SK-N-SH treated with all-trans-retinoic acid at 6 μM for 48 hours (cell line): ENCODE measurements at regions not wholly inside any gene's neighbourhood (a gene's known extent, or its start where the extent isn't known, plus 50 kb on each side); places are given as distances from the start of the nearest gene placed in this dataset.

Experiments used
- ATAC-seq: fragments of 200-7000 bp; cut with Tn5 transposase; 3 replicates; pipeline ENCODE4 v1.9.1; 2020; ENCODE audit warnings: mild to moderate bottlenecking, moderate library complexity
- ARNTL ChIP-seq: fragments of 450-650 bp; formaldehyde crosslinking; IDR thresholded peaks from 2 replicates; pipeline ENCODE4 v1.5.0; 2020; ENCODE audit warnings: low read depth, mild to moderate bottlenecking, moderate library complexity, borderline replicate concordance
- CREB5 ChIP-seq: fragments of 250-450 bp; sonication (Bioruptor Pico); IDR thresholded peaks from 2 replicates; pipeline ENCODE4 v1.5.1; 2020; ENCODE audit warnings: low read depth, mild to moderate bottlenecking, moderate library complexity
- CSDC2 ChIP-seq: fragments of 250-450 bp; sonication (Bioruptor Pico); IDR thresholded peaks from 2 replicates; pipeline ENCODE4 v1.5.0; 2020; ENCODE audit warnings: mild to moderate bottlenecking, moderate library complexity
- CSRNP3 ChIP-seq: fragments of 250-450 bp; sonication (Bioruptor Pico); IDR thresholded peaks from 2 replicates; pipeline ENCODE4 v1.5.1; 2021; ENCODE audit warnings: mild to moderate bottlenecking, moderate library complexity
- GLIS3 ChIP-seq: fragments of 250-450 bp; sonication (Bioruptor Pico); IDR thresholded peaks from 2 replicates; pipeline ENCODE4 v1.5.0; 2020; ENCODE audit warnings: mild to moderate bottlenecking, moderate library complexity
- OSR1 ChIP-seq: fragments of 250-450 bp; sonication (Bioruptor Pico); IDR thresholded peaks from 2 replicates; pipeline ENCODE4 v1.8.0; 2022; ENCODE audit warnings: moderate library complexity, mild to moderate bottlenecking, inconsistent platforms
- PATZ1 ChIP-seq: fragments of 250-450 bp; sonication (Bioruptor Pico); IDR thresholded peaks from 2 replicates; pipeline ENCODE4 v1.8.0; 2020; ENCODE audit warnings: mild to moderate bottlenecking, moderate library complexity, borderline replicate concordance
- POU6F1 ChIP-seq: fragments of 250-450 bp; sonication (Bioruptor Pico); IDR thresholded peaks from 2 replicates; pipeline ENCODE4 v1.8.0; 2021; ENCODE audit warnings: low read depth, mild to moderate bottlenecking, moderate library complexity, borderline replicate concordance
- PPARA ChIP-seq: fragments of 250-450 bp; sonication (Bioruptor Pico); IDR thresholded peaks from 2 replicates; pipeline ENCODE4 v1.5.0; 2020; ENCODE audit warnings: mild to moderate bottlenecking, borderline replicate concordance
- SNAI2 ChIP-seq: fragments of 250-450 bp; sonication (Bioruptor Pico); IDR thresholded peaks from 2 replicates; pipeline ENCODE4 v1.5.0; 2020; ENCODE audit warnings: mild to moderate bottlenecking, moderate library complexity
- TCF4 ChIP-seq: fragments of 250-450 bp; sonication (Bioruptor Pico); IDR thresholded peaks from 2 replicates; pipeline ENCODE4 v1.8.0; 2021; ENCODE audit warnings: mild to moderate bottlenecking, moderate library complexity, borderline replicate concordance
- TSHZ2 ChIP-seq: fragments of 250-450 bp; sonication (Bioruptor Pico); IDR thresholded peaks from 2 replicates; pipeline ENCODE4 v1.5.0; 2020; ENCODE audit warnings: mild to moderate bottlenecking, moderate library complexity
- ZC3H10 ChIP-seq: fragments of 250-450 bp; sonication (Bioruptor Pico); IDR thresholded peaks from 2 replicates; pipeline ENCODE4 v1.5.1; 2021; ENCODE audit warnings: mild to moderate bottlenecking, moderate library complexity
- ZFP3 ChIP-seq: fragments of 250-450 bp; sonication (Bioruptor Pico); IDR thresholded peaks from 2 replicates; pipeline ENCODE4 v1.5.0; 2020; ENCODE audit warnings: mild to moderate bottlenecking, moderate library complexity
- ZFP30 ChIP-seq: fragments of 450-650 bp; formaldehyde crosslinking; IDR thresholded peaks from 2 replicates; pipeline ENCODE4 v1.5.0; 2022; ENCODE audit warnings: mild to moderate bottlenecking, moderate library complexity
- ZNF8 ChIP-seq: fragments of 450-650 bp; formaldehyde crosslinking; IDR thresholded peaks from 2 replicates; pipeline ENCODE4 v1.5.0; 2020; ENCODE audit warnings: mild to moderate bottlenecking, moderate library complexity

- no peak for TF ChIP-seq POU6F1 (CRISPR knock-in tag)
- no peak for TF ChIP-seq ZFP3
- TF ChIP-seq TSHZ2 (CRISPR knock-in tag): no peak
- no peak for TF ChIP-seq SNAI2 (CRISPR knock-in tag)
Observed at GRCh38 chr17:77566566-77567138, 391.9 kb upstream of the TNRC6C start (continued).

- TF ChIP-seq TSHZ2 (CRISPR knock-in tag) (no peak), CSDC2 (no peak), TCF4 (CRISPR knock-in tag) (no peak), ZFP30 (no peak), ZNF8 (CRISPR knock-in tag) (no peak)
- TF ChIP-seq, all 23 proteins: peak for 0
- no peak for ATAC-seq
Observed at GRCh38 chr17:77568540-77568939, 390.0 kb upstream of the TNRC6C start.

- ATAC-seq: no peak
- TF ChIP-seq CSRNP3 (CRISPR knock-in tag) (no peak), CREB5 (CRISPR knock-in tag) (no peak), ZNF8 (CRISPR knock-in tag) (no peak), PPARA (no peak), GLIS3 (no peak), ZFP3 (no peak), ZC3H10 (CRISPR knock-in tag) (no peak), PATZ1 (CRISPR knock-in tag) (no peak)
- TF ChIP-seq, all 23 proteins: peak for 0
Observed at GRCh38 chr17:77569846-77570564, 388.5 kb upstream of the TNRC6C start.

- no peak for ATAC-seq
- no peak for TF ChIP-seq ARNTL (CRISPR knock-in tag)
- no peak for TF ChIP-seq POU6F1 (CRISPR knock-in tag)
- TF ChIP-seq ZNF8 (CRISPR knock-in tag): no peak
- TF ChIP-seq PATZ1 (CRISPR knock-in tag): no peak
- no peak for TF ChIP-seq OSR1 (CRISPR knock-in tag)
- TF ChIP-seq CREB5 (CRISPR knock-in tag): no peak
- TF ChIP-seq ZFP3: no peak
- TF ChIP-seq ZC3H10 (CRISPR knock-in tag): no peak
- TF ChIP-seq TCF4 (CRISPR knock-in tag): no peak
Observed at GRCh38 chr17:77570565-77570898, 388.0 kb upstream of the TNRC6C start.
